Spleen (tissue), 7 donors: ENCODE measurements at regions not wholly inside any gene's neighbourhood (a gene's known extent, or its start where the extent isn't known, plus 50 kb on each side); places are given as distances from the start of the nearest gene placed in this dataset.

Experiments used
- CTCF ChIP-seq, 11 experiments: fragments of 200-600 bp in 7 of 11; fragments of 450-650 bp in 4 of 11; sonication (generic) in 4 of 11; IDR thresholded peaks in 8 of 11; conservative IDR thresholded peaks in 3 of 11; 1 replicate in 7 of 11; 2 replicates in 4 of 11; pipeline versions ENCODE4 v1.4.0 to v1.8.0; 2016 to 2021; ENCODE audit warnings: antibody characterized with exemption in 11 of 11, inconsistent platforms in 4 of 11, mild to moderate bottlenecking in 1 of 11
- POLR2A ChIP-seq, 3 donors: fragments of 450-650 bp; IDR thresholded peaks; one replicate each; pipeline ENCODE4 v1.5.1; 2017; ENCODE audit warnings: antibody characterized with exemption in 3 of 3, mild to moderate bottlenecking in 1 of 3
- donor health status: DM: no; HTN: no; CAD: no; lungs with moderate emphysema.
- donor health status: DM: no; HTN: no; CAD: no.
- donor health status: DM: no; HTN: no; CAD: no.

- TF ChIP-seq CTCF (IDR thresholded peaks at IDR 0.05 in 8 of 11, conservative IDR thresholded peaks at IDR 0.05 in 3 of 11) = no peak
- TF ChIP-seq POLR2A (IDR thresholded peaks at IDR 0.05) = no peak
Observed at GRCh38 chr6:81621816-81622395, 130.6 kb downstream of the TENT5A start.
